HG02943 (cell line): ENCODE measurements at regions not wholly inside any gene's neighbourhood (a gene's known extent, or its start where the extent isn't known, plus 50 kb on each side); places are given as distances from the start of the nearest gene placed in this dataset.

ENCODE experiments used
- ATAC-seq: cut with Tn5 transposase; IDR thresholded peaks from one replicate; pipeline ENCODE4 v1.9.1; 2021; ENCODE audit warnings: mild to moderate bottlenecking, low read depth, moderate library complexity; ENCODE audit not compliant: unreplicated experiment

DNA sequence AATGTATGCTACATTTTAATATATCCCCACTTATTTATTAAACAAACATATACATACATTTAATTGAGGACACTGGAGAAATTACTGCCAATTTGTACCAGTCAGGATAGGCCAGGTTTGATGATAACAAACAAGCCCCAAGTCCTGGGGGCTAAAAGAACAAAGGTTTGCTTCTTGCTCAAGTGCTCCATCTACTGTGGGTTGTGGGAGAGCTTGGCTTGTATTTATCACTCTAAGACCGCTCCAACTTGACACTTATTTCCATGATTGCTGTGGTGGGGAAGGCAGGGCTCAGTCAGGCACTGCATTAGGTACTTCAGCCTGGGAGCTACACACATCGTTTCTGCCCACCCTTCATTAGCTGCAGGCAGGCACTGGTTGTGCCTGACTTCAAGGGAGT lies 136.6 kb upstream of the ZNF32 start:
- no peak for ATAC-seq

DNA sequence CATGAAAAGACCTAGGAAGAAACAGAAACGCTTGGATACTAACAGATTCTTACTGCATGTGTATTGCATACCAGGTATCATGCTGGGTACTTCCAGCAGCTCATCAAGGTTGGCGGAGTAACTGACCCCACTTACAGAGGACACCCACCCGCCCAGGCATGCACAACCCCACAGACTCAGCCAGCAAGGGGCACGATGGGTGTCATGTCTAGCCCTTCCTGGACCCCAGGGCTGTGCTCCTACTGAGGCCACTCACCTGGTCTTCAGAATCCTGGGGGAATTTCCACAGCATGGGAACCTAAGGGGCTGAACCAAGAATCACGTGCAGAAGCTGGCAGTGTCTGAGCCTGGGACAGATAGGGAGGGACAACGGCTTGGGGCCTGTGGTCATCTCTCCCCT lies 134.1 kb upstream of the ZNF32 start:
- ATAC-seq: no peak

DNA sequence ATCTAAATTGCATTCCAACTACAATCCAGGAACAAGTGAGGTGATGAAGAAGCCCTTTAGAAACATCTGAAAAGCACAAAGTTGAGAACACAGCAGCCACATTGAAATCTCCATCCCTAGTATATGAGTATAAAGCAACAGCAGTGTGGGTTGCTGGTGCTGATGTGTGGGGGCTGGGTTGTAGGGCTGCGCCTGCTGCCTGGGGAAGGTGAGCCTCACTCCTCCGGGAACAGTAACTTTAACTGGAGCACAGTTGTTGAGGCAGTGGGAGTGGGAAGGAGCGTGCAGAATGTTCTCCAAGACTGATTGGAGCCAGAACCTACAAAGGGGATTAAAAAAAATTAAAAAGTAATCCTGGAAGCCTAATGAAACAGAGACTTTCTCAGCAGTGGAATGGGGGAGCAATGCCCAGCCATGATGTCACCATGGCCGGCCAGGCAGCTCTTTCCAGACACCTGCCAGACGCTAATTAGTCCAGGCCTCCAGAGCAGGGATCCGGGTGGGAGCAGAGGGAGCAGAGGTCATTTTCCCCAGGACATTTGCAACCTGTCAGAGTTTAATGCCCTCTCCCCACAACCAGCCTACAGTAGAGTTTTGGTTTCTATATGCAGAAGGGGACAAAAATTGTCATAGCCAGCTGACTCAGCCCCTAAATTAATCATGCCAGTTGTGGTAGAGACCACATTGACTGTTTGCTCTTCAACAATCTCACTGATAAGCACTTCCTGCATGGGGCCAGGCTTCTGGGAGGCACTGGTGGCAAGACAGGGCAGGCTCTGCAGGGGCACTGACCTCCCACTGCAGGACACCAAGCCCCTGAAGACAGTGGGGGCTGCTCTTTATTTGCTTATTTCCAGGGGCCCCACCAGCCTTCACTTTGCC lies 133.0 kb upstream of the ZNF32 start:
- ATAC-seq: no peak

DNA sequence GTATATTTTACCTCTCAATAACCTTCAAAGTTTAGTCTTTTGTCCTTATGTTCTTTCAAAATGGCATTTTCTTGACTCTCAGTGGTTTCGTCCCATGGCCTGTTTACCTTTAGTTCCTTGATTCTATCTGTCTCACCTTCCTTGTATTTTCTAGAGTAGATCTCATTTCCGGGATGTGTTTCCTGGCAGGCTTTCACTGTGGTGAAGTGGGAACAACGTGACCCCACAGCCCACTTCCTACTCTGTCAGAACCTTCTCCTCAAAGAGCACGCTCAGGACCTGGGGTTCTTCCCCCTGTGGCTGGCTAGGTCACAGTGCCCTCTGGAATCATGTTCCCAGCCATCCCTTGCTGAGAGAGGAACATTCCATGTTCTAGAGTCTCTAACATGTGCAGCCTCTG lies 129.9 kb upstream of the ZNF32 start:
- no peak for ATAC-seq

DNA sequence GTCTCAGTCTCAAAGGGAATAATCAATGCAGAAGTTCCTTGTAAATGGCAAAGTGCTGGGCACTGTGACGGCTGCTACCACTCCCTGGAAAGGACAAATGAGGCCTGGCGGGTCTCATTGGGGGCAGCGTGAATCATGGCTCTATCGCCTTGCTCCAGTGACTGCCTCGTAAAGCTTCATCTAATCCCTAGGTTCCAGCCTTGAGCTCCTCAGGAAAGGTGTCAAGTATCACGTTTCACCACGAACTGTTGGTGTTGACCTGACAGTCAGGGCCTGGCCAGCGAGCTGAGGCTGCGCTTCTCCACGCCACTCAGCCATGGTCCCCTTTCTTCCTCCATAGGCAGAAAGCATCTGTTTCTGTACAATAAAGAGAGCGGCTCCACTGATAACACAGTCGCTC lies 126.7 kb upstream of the ZNF32 start:
- ATAC-seq: no peak

DNA sequence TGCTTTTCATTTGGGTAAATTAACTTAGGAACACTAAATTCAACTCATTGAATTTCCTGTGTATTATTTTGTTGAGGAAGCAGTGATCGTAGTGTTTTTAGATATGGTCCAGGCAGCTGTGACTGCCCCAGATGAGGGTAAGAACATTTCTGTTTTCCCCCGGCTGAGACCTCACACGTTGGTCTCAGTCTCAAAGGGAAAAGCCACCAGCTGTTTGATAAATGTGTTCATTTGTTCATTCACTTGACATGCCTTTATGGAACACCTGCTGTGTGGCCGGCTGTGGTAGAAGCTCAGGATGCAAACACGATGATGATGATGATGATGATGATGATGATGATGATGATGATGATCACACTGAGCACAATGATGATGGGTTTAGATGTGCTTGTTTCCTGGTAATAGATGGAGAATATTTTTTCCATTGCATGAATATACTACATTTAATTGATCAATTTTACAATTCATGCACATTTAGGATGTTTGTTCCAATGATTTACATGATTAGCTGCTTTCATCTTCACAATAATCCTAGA lies 125.6 kb upstream of the ZNF32 start:
- ATAC-seq: no peak

DNA sequence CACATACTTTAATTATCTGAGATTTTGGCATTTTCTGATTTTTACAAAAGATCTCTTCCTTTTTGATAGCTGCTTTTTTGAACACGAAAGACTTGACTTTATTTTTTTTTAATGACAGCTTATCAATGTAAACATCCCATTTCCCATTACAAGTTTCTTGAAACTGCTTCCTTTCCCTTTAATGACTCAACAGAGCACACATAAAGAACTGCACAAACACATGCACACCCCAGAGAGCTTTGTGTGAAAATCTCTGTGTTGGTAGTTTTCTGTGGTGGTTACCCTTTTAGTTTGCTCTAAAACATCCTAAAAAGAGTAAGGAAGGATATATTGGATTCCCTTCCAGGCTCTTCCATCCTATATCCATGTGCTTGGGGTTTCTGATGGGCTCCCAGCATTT lies 125.1 kb upstream of the ZNF32 start:
- no peak for ATAC-seq

DNA sequence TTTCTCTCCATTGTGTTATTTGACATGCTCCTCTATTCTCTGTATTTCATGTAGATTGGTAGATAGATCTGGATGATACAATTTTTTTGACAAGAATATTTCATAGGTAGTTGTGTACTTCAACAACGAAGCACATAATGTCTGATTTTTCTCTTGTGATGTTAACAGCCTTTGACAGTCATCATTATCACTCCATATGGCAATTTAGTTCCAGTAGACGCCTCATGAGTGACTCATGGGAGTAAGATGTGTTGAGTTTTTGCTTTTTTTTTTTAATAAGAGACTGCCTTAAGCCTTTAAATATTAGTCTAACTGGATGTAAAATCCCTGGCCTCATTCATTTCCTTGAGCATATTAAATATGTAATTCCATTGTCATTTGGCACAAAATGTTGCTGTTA lies 123.5 kb upstream of the ZNF32 start:
- no peak for ATAC-seq

DNA sequence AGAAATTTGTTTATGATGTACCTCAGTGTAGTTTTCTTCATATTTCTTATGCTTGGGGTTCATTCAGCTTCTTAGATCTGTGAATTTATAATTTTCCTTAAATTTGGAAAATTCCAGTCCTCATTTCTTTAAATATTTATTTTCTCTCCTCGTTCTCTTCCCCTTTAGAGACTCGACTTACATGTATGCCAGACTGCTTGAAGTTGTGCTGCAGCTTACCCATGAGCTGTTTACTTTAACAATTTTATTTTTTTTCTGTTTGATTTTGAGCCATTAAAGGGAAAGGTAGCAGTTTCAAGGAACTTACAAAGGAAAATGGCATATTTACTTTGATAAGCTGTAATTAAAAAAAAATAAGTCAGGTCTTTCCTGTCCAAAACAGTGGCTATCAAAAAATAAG lies 123.0 kb upstream of the ZNF32 start:
- no peak for ATAC-seq

DNA sequence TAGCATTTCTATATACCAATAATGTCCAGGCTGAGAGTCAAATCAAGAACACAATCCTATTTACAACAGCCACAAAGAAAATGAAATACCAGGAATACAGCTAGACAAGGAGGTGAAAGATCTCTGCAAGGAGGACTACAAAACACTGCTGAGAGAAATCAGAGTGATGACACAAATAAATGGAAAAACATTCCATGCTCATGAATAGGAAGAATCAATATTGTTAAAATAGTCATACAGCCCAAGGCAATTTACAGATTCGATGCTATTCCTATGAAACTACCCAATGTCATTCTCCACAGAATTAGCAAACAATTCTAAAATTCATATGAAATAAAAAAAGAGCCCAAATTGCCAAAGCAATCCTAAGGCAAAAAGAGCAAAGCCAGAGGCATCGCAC lies 116.8 kb upstream of the ZNF32 start:
- ATAC-seq: no peak

DNA sequence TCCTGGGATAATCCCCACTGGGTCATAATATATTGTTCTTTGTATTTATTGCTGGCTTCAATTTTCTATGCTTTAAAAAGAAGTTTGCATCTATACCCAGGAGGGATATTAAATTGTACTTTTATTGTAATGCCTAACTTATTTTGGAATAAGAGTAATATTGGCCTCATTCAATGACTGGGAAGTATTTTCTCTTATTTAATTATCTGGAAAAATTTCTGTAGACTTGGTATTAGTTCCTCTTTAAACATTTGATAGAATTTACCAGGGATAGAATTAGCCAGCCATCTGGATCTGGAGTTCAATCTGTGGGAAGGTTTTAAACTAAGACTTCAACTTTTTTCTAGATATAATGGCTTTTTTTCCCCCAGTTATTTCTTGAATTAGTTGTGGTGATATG lies 115.2 kb upstream of the ZNF32 start:
- ATAC-seq: no peak

DNA sequence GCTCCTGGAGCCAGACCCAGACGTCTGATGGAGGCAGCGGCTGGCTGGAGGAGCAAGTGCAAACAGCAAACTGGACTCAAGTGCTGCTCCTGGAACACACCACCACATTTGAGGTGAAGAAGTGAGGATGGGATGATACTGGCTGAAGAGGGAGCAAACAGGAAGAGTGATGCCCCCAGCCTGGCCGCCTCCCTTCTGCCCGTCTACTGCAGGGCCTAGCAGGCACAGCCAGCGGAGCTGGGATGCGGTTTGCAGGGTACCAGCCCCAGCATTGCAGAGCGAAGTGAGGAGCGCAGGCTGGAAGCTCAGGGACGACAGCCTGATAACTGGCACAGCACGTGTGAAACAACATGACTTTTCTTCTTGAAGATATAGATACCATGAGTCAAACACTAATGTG lies 111.8 kb upstream of the ZNF32 start:
- no peak for ATAC-seq

DNA sequence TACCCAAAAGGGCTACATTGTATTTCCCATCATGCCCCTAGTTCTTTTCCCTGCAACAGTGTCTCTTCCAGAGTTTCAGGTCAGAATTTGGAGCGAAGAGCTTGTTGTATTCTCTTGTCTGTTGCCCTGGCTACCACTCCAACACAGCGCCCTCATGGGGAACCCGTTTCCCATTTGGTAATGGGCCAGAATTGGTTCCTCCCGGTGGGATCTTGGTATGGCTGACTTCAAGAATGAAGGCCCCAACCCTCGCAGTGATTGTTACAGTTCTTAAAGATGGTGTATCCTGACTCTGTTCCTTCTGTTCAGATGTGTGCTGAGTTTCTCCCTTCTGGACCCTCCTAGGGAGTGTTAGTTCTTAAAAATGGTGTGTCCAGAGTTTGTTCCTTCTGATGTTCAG lies 110.5 kb upstream of the ZNF32 start:
- no peak for ATAC-seq

DNA sequence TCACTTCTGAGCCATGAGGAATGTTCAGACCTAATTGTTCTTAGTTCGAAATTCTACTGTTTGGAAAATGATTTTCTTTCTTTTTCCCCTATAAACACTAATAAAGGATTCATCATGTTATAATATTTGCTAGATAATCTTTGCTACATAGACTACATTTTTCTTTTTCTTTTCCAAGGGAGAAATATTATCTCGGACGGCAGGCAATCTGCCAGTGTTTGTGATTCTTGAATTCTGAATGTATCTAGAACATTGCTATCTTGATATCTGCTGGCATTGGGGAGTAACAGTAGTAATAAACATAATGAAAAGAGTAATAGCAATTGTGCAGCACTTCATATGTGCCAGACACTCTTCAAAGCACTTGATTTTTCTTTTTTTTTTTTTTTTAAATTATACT lies 107.7 kb upstream of the ZNF32 start:
- no peak for ATAC-seq

DNA sequence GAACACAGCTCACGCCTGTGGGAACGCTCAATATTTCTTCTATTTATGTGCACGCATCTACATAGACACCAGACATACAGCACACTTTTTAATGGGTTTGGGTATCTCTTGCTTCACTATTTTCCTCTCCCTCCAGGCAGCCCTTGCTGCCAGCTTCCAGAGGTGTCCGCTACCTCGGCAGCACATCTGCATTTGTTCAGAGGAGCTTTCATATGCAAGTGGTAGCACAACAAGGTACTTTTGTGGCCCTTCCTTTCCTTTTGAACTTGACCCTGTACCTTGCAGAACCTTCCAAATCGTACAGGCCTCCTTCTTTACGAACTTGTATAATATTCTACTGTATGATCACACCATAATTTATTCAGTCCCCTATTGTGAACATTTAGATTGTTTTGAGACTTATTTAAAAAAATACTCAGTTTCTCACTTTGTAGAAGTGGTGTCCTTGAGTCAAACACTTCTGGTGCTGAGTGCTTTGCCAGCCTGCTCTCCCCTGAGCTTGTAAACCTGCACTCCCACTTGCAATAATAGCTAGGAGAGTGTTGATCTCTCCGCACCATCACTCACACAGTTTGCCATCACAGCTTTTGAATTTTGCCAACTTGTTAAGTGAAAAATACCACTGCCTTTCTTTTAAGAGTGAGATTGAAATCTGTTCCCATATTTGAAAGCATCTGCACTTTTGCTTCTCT lies 106.0 kb upstream of the ZNF32 start:
- ATAC-seq: no peak

DNA sequence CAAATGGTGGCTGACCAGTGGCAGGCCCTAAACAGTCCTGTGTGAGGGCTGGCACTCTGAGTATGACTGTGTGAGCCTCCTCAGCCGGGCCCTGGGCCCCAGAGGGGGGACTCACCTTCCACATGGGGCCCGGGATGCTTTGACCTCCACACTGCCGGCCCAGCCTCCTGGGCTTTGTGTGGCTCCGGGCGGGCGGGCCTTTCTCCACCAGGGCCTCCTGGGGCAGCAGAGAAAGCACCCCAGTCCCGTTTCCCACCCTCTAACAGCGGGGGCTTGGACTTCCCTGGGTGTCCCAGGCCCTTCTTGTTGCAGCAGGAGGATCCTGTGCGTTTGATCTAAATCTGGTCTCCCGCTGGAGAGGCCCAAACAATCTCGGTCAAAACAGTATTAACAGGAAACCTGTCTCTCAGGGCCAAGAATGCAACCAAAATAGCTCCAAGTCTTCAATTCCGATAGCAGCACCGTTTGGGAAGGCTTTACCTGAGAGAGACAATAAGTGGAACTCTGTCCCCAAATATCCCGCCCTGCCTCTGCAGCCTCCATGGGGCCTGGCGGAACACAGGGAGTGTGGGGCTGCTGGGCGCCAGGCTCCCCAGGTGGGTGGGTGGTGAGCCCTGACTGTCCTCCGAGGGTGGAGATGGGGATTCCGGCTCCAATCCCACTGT lies 104.8 kb upstream of the ZNF32 start:
- no peak for ATAC-seq

DNA sequence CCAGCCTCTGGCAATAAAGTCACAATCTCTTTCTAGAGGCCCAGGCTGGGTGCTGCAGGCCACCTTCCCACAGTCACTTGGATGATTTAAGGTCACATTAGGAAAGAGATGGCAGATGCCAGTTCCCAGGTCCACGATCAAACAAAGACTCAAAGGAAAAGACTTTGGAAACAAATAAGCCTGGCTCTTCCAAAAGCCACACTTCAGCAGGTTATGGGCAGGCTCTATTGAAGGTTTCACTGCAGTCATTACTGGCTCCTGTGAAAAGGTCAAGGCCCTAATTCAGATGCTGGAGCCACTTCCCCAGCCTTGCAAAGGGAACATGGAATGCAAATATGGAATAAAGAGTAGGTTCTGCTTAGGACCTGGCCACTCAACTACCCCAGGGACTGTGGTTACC lies 104.0 kb upstream of the ZNF32 start:
- ATAC-seq: no peak

DNA sequence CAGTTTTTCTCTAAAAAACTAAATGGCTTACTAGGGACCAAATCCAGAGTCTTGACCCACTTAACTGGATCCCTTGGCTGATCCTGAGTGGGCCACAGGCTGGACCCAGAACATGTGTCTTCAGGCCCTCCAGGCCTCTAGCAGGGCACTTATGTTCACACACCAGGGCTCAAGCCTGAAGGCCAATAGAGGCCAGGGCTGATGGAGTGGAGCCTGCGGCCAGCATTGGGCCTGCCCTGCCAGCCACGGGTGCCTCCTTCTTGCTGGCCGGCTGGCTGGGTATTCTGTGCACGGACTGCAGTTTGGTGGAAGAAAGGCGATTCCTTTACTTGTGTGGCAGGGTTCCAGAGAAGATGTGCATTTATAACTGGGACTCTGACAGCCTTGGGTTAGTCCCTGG lies 103.0 kb upstream of the ZNF32 start:
- no peak for ATAC-seq

DNA sequence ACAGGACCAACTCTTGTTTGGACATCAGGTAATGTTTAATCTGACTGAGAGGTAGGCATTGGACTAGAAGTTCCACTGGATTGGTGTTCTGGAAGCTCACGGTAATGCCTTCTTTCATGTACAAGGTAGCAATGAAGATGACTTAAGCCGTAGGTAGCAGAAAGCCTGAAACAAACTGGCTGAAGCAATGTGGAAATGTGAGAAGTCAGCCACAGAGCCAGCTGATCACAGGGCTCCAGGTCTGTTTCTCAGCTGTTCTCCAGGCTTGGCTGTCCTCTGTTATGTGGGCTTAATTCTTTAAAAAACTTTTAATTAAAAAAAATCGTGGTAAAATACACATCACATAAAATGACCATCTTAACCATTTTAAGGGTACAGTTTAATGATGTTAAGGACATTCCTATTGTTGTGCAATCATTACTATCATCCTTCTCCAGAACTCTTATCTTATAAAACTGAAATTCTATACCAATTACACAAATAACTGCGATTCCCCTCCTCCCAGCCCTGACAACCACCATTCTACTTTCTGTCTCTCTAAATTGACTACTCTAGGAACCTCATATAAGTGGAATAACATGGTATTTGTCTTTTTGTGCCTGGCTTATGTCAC lies 101.4 kb upstream of the ZNF32 start:
- no peak for ATAC-seq

DNA sequence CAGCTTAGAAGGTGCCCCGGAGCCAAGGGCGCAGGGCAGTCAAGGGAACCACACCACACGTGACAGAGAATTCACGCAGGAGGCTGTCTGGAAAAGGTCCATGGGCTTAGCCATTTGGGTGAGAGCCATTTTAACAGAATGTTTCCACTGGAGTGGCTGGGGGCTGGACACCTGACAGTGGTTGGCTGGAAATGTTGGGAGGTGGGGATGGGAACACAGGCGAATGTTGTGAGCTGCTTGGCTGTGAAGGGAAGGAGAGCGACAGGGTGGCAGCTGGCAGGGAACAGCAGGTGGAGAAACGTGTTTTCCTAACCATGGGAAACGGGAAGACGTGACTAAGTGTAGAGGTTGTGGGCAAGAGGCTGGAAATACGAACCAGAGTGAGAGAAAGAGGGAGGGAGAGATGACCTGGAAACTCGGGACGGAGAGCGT lies 100.5 kb upstream of the ZNF32 start:
- ATAC-seq: no peak

DNA sequence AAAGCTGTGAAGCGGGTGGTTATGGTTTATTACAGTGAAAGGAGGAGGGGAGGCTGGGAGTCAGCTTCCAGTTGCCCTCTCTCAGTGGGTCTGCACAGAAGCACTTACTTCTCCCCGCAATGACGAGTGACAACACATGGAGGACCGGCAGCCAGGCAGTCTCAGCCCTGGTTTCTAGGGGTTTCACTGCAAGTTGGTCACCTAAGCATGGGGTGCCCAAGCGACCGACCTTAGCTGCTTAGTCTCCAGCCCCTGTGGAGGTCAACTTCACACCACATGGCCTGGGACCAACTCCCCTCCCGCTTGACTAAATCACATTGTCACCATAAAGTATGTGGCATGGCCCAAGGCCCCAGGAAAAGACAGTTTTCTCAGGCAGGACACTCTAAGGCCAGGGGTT lies 99.9 kb upstream of the ZNF32 start:
- ATAC-seq: no peak
